Activated naive CD4-positive, alpha-beta T cell treated with anti-CD3 and anti-CD28 coated beads for 36 hours (primary cell): ENCODE measurements at regions not wholly inside any gene's neighbourhood (a gene's known extent, or its start where the extent isn't known, plus 50 kb on each side); places are given as distances from the start of the nearest gene placed in this dataset.

Experiments used
- CTCF ChIA-PET: fragments of 350-600 bp; sonication (Branson Sonifier 250); formaldehyde crosslinking; loops from one replicate; lab custom pipeline; 2021; ENCODE audit warnings: antibody characterized with exemption; lab: Charles Lee
- DNase-seq: peaks from one replicate; pipeline ENCODE4 v3.0.0-alpha.2; 2020
- H3K27ac Mint-ChIP-seq: one replicate; pipeline ENCODE4 v1.8.0; 2021; ENCODE audit warnings: mild to moderate bottlenecking, mixed read lengths
- H3K27me3 Mint-ChIP-seq: one replicate; pipeline ENCODE4 v1.8.0; 2021; ENCODE audit warnings: low read depth, mixed read lengths
- H3K36me3 Mint-ChIP-seq: one replicate; pipeline ENCODE4 v1.8.0; 2021; ENCODE audit warnings: low read depth, mixed read lengths
- H3K4me1 Mint-ChIP-seq: one replicate; pipeline ENCODE4 v1.8.0; 2021; ENCODE audit warnings: low read depth, mixed read lengths
- H3K4me3 Mint-ChIP-seq: one replicate; pipeline ENCODE4 v1.8.0; 2021; ENCODE audit warnings: mild to moderate bottlenecking, moderate library complexity, mixed read lengths
- H3K9me3 Mint-ChIP-seq: one replicate; pipeline ENCODE4 v1.8.0; 2021; ENCODE audit warnings: mixed read lengths
- intact Hi-C: fragments of 100-400 bp; cut with micrococcal nuclease; formaldehyde crosslinking; loops from one replicate; pipeline ENCODE4 v1.15.1; 2023

DNA sequence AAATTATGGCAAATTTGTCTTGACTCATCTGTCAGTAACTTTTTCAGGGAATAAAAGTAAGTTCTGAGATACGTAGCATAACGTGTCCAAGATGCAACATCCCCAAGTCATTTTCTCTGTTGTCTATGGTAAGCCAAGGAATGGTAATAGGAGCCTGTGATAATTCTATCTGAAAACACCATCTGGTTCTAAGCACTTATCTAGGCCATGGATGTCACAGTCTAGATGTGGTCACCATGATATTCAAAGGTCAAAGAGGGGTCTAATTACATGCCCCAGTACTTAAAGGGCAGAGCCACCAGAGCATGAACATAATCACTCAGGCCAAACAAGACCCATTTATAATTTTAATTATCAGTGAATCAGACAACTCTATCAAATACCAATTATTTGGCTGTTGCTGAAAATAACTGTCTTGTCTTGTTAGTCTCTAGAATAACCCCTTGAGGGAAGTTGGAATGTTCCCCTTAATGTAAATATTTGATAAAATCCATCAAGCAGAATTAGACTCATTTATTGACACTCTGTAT is 225.1 kb upstream of the MPPED2 start:
- Mint-ChIP-seq H3K27ac (no peak overlapping the region), H3K9me3 (no peaks in the 10 kb centered on the region), H3K4me1 (no peaks in the 10 kb centered on the region), H3K36me3 (no peaks in the 10 kb centered on the region), H3K27me3 (no peaks in the 10 kb centered on the region), H3K4me3 (no peak overlapping the region)
- intact Hi-C loops: no loop called here
- DNase-seq: no peak
- CTCF ChIA-PET: no interaction called here

DNA sequence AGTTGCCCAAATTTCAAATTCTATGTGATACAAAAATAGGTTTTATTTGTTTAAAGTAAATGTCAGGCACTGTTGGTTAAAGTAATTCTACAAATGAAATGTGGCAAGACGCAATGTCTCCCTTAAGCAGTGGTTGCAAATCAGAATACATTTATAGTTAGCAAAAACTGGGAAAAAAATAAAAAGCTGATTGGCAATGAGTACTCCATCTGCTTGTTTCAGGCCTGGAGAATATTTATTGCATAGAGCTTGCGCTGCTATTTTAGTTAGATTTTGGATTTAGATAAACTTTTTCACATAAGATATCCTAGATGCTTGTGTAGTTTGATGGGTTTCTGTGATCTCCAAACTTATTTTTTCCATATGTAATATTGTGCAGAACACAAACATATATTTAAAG is 224.0 kb upstream of the MPPED2 start:
- intact Hi-C loops: no loop called here

DNA sequence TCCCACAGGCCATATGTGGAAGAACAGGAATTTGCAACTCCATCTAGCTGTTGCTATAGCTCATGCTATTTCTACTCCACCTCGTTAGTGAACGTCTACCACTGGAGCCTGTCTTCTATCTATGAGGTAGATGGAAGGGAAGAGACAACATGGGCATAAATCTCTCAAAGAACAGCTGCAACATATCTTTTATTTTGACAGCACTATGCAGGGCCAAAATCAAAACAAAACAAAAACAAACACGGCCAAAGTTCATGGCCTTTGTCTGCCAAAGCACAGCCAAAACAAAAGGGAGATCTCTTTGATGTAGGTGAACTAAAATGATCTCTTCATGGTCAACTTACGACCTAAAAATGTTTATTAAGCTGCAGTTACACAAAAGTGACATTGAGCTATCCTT is 215.2 kb upstream of the MPPED2 start:
- no peaks in the 10 kb centered on the region for H3K27me3 Mint-ChIP-seq
- DNase-seq: no peak
- intact Hi-C loops: no loop called here
- no peaks in the 10 kb centered on the region for H3K4me1 Mint-ChIP-seq
- CTCF ChIA-PET: no interaction called here
- no peak overlapping the region for H3K4me3 Mint-ChIP-seq
- H3K27ac Mint-ChIP-seq: no peak overlapping the region
- H3K9me3 Mint-ChIP-seq: peaks cover 1% of the 10 kb centered on the region
- no peaks in the 10 kb centered on the region for H3K36me3 Mint-ChIP-seq

More for the DNA sequence above, 224.0 kb upstream of the MPPED2 start:
- CTCF ChIA-PET: interaction anchor here (0.7 kb wide), 1 partner anchor 315 kb away, joined by 3 read pairs; no protein-coding TSS in a partner anchor
- no peaks in the 10 kb centered on the region for H3K36me3 Mint-ChIP-seq
- no peak overlapping the region for H3K4me3 Mint-ChIP-seq
- no peaks in the 10 kb centered on the region for H3K9me3 Mint-ChIP-seq
- no peak overlapping the region for H3K27ac Mint-ChIP-seq
- H3K27me3 Mint-ChIP-seq: no peaks in the 10 kb centered on the region
- DNase-seq: no peak
- no peaks in the 10 kb centered on the region for H3K4me1 Mint-ChIP-seq

DNA sequence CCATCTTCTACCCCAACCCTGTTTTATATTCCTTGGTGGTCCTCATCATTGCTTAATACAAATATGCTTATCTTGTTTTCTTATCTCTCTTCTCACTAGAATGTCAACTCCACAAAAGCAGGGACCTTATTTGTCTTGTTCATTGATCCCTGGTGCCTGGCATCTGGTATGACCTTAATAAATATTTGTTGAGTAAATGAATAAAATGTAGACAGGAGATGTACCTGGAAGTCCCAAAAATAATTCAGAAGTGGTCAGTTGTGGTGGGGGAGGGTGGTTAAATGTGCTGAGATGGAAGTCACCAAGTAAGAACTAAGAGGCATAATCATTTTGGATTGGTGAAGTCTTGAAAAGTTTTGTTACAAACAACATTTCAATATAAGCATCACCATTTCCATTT is 214.8 kb upstream of the MPPED2 start:
- Mint-ChIP-seq H3K36me3 (no peaks in the 10 kb centered on the region), H3K4me1 (no peaks in the 10 kb centered on the region), H3K4me3 (no peak overlapping the region), H3K9me3 (peaks cover 1% of the 10 kb centered on the region), H3K27me3 (no peaks in the 10 kb centered on the region), H3K27ac (no peak overlapping the region)
- intact Hi-C loops: no loop called here
- CTCF ChIA-PET: no interaction called here
- no peak for DNase-seq

DNA sequence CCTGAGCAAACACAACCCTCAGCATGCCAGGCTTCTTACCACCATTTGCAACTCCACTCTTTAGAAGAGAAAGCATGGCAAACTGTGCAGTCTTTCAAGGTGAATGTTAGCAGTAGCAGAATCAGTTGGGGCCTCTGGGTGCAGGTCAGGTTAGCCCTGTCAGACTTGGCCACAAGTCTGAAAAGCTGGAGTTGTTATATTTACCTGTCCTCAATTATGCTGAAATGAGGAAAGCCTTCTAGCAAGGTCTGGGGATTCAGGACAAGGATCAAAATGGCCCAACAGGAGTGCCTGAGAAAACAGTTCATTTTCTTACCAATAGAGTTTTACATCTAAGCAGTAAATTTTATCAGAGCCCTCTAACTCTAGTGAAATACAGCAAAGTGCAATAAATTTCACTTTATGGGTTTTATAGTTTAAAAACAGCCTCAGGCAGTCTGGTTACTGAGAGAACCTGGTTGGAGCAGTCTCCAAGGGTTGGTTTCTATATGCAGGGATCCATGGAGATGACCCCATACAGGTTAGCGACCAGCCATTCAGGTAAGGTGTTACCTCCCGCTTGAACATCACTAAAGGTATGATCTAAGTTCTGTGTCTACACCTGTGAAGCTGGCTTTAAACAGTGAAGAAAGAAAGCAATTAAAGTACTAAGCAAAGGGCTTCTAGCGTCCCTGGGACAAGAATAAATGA is 212.5 kb upstream of the MPPED2 start:
- no peaks in the 10 kb centered on the region for H3K27me3 Mint-ChIP-seq
- intact Hi-C loops: no loop called here
- CTCF ChIA-PET: no interaction called here
- H3K9me3 Mint-ChIP-seq: peaks cover 1% of the 10 kb centered on the region
- no peaks in the 10 kb centered on the region for H3K4me1 Mint-ChIP-seq
- H3K36me3 Mint-ChIP-seq: no peaks in the 10 kb centered on the region
- H3K4me3 Mint-ChIP-seq: no peak overlapping the region
- no peak overlapping the region for H3K27ac Mint-ChIP-seq
- no peak for DNase-seq

DNA sequence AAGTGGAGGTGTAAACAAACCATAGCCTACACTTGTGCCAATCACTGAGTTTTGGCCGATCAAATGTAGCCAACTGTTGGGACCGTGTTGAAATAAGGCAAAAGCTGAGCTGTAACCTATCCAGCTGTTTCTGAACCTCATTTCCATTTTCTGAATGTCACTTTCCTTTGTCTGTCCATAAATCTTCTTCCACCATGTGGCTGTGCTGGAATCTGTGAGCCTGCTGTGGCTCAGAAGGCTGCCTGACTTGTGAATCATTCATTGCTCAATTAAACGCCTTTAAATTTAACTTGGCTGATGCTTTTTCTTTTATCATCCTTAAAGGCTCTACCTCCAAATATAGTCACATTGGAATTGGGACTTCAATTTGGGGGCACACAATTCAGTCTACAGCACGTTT is 203.1 kb upstream of the MPPED2 start:
- Mint-ChIP-seq H3K4me3 (no peak overlapping the region), H3K36me3 (no peaks in the 10 kb centered on the region), H3K27ac (no peak overlapping the region), H3K9me3 (no peaks in the 10 kb centered on the region), H3K27me3 (no peaks in the 10 kb centered on the region), H3K4me1 (no peaks in the 10 kb centered on the region)
- CTCF ChIA-PET: no interaction called here
- intact Hi-C loops: no loop called here
- DNase-seq: no peak

DNA sequence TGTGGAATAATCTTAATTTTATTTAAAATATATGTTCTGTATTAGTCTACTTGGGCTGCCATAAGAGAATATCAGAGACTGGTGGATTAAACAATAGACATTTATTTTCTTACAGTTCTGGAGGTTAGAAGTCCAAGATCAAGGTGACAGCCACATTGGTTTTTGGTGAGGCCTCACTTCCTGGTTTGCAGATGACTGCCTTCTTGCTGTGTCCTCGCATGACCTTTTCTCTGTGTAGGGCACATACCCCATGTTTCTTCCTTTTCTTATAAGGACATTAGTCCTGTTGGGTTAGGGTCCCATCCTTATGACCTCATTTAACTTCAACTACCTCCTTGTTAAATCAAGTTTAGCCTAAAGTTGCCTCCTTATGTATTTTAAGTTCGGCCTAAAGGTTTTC is 202.7 kb upstream of the MPPED2 start:
- Mint-ChIP-seq H3K4me3 (no peak overlapping the region), H3K27me3 (no peaks in the 10 kb centered on the region), H3K27ac (no peak overlapping the region), H3K4me1 (no peaks in the 10 kb centered on the region), H3K36me3 (no peaks in the 10 kb centered on the region), H3K9me3 (no peaks in the 10 kb centered on the region)
- CTCF ChIA-PET: no interaction called here
- intact Hi-C loops: no loop called here
- no peak for DNase-seq

DNA sequence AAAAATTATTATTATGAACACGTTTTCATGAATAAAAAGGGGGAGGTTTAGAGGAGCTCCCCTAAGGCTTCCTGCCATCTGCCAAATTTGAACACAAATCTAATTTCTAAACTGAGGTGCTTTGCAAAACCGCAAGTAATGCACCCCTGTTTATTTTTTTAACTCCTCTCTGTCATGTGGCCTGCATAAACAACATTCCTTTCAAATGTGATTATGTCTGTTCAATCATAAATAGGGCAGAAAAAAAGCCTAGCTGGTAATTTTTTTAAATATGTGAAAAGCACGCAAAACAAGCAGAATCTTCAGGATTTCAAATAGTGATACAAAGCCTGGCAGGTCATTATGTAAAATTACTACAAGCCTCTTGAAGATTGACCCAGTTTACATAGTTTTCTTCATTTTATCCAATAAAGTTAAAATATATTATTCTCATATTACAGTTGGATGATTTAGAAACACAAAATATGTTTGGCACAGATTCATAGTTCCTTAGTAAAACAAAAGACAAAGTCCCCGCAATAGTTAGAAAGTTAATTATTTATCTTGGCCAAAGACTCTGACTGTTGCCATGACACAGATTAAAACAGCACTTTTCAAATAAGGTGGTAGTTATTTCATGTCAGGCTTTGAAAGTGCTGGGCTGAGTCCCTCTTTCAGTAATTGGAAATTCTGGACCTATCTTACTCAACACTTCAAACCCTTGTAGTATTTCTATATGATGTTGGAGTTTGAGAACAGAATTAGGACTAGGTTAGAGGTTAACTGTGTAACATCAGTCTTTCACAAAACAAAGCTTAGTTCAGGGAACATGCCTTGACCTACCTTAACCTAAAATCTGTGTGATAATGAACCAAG is 200.3 kb upstream of the MPPED2 start:
- no peak for DNase-seq
- no peaks in the 10 kb centered on the region for H3K27me3 Mint-ChIP-seq
- CTCF ChIA-PET: no interaction called here

DNA sequence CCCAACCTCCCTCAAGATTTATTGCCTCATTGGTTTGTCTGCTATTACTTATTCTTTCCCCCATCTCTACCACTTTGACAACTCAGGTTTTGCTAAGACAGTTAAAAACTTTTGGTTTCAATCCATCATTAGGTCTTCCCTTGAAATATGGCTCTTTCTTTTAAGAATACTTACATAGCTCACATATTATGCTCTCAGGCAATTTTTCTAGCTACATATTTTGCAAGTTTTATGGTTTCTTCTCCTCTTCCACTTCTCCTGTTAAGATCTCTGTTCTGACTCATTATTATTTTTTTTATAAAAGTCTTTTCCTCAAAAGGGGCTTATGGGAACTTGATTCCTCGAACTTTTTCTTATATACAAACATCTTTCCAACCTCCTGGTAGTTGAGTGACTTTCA is 192.4 kb upstream of the MPPED2 start:
- CTCF ChIA-PET: no interaction called here

More for the DNA sequence above, 200.3 kb upstream of the MPPED2 start:
- H3K4me3 Mint-ChIP-seq: no peak overlapping the region
- H3K27ac Mint-ChIP-seq: no peak overlapping the region
- intact Hi-C loops: no loop called here
- H3K9me3 Mint-ChIP-seq: peaks cover 1% of the 10 kb centered on the region
- H3K36me3 Mint-ChIP-seq: no peaks in the 10 kb centered on the region
- H3K4me1 Mint-ChIP-seq: no peaks in the 10 kb centered on the region

DNA sequence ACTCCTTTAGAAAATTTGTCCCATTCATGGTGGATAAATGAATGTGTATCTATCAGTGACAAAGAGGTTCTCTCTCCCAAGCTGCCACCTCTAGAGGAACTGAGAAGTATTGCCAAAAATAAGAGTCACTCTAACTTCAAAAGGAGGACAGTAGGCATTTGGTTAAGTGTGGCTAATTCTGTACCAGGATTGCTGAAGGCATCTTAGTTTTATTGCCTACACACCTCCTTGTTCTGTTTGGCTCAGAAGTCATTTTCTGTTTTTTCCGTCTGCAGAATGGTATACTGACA is 189.0 kb upstream of the MPPED2 start:
- H3K4me3 Mint-ChIP-seq: no peak overlapping the region
- intact Hi-C loops: no loop called here
- no peaks in the 10 kb centered on the region for H3K27me3 Mint-ChIP-seq
- H3K4me1 Mint-ChIP-seq: no peaks in the 10 kb centered on the region
- CTCF ChIA-PET: no interaction called here
- H3K36me3 Mint-ChIP-seq: no peaks in the 10 kb centered on the region
- H3K9me3 Mint-ChIP-seq: no peaks in the 10 kb centered on the region
- no peak overlapping the region for H3K27ac Mint-ChIP-seq
- DNase-seq: no peak

More for the DNA sequence above, 192.4 kb upstream of the MPPED2 start:
- intact Hi-C loops: no loop called here
- no peaks in the 10 kb centered on the region for H3K27me3 Mint-ChIP-seq
- no peaks in the 10 kb centered on the region for H3K4me1 Mint-ChIP-seq
- no peak for DNase-seq
- H3K9me3 Mint-ChIP-seq: peaks cover 1% of the 10 kb centered on the region
- H3K27ac Mint-ChIP-seq: no peak overlapping the region
- H3K4me3 Mint-ChIP-seq: no peak overlapping the region
- no peaks in the 10 kb centered on the region for H3K36me3 Mint-ChIP-seq

DNA sequence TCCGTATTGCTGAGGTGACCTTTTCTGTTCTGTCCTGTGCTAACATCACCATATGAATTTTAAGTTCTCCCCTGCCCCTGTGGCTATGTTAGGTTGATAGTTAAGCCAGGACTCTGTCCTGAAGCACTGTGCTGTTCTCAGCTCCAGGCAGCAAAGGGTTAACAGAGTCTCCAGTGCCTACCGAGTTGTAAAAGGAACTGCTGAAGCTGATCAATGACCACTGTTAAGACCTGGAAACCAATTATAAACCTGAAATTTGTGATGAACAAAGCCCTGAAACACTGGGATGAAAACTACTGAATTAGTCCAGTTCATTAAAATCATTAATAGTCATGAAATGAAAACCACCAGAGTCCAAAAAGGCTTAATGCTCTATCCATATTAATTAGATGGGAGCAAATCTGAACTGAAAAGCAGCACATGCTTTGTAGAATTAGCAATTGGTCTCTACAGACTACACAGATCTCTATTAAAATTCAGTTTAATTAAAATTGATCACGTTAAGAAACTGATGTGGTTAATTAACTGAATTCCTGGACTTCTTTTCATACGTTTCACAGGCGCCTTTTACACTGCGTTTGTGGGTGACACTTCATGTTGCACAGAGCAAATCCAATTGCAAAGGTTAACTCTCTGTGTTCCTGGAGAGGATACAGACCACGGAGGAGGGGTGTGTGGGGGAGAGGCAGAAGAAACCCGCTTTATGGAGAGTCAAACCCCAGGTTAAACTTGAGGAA is 188.5 kb upstream of the MPPED2 start:
- no peaks in the 10 kb centered on the region for H3K27me3 Mint-ChIP-seq
- no peak overlapping the region for H3K4me3 Mint-ChIP-seq
- H3K36me3 Mint-ChIP-seq: no peaks in the 10 kb centered on the region
- intact Hi-C loops: no loop called here
- no peak for DNase-seq
- H3K4me1 Mint-ChIP-seq: no peaks in the 10 kb centered on the region
- H3K9me3 Mint-ChIP-seq: no peaks in the 10 kb centered on the region
- H3K27ac Mint-ChIP-seq: no peak overlapping the region
- CTCF ChIA-PET: no interaction called here

DNA sequence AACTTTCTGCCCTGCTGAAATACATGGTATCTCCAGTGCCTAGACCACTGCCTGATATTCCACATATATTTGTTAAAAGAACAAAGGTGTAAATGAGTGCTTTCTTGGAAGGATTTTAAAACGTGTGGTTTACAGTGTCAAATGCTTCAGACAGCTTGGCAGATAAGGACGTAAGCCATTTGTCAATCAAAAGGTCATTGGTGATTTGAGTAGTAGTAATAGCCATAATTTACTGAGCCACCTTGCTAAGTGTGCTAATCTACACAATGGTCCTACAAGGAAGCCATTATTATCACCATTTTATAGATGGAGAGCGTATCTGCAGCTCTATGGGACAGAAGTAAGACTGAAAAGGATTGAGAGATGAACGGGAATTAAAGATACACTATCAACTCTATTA is 186.8 kb upstream of the MPPED2 start:
- H3K36me3 Mint-ChIP-seq: no peaks in the 10 kb centered on the region
- no peak overlapping the region for H3K27ac Mint-ChIP-seq
- H3K9me3 Mint-ChIP-seq: no peaks in the 10 kb centered on the region
- no peak overlapping the region for H3K4me3 Mint-ChIP-seq
- no peak for DNase-seq
- H3K4me1 Mint-ChIP-seq: no peaks in the 10 kb centered on the region
- no peaks in the 10 kb centered on the region for H3K27me3 Mint-ChIP-seq
- intact Hi-C loops: no loop called here
- CTCF ChIA-PET: no interaction called here
